ENCODE measurements at regions not wholly inside any gene's neighbourhood (a gene's known extent, or its start where the extent isn't known, plus 50 kb on each side); places are given as distances from the start of the nearest gene placed in this dataset.

DNA sequence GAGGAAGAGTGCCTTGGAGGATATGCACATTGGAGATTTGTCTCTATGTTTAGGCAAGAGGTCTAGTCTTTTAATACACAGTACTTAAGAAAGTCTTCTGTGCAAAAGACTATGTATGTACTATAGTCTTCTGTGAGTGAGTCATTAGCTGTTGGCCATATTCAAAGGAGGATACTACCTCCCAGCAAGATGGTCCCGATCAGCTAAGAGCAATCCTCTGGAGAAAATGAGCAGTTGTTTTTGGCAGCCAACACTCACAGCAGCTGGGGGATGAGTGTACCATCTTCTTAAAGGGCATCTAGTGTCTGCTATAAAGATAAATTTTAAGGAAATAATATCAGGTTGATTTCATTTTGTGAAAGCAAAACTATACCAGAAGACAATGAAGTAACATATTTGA is 487.8 kb downstream of the KCTD12 start:
- no peak for DNase-seq (ENCODE audit: low read depth)
- TF ChIP-seq, protein P1, sequence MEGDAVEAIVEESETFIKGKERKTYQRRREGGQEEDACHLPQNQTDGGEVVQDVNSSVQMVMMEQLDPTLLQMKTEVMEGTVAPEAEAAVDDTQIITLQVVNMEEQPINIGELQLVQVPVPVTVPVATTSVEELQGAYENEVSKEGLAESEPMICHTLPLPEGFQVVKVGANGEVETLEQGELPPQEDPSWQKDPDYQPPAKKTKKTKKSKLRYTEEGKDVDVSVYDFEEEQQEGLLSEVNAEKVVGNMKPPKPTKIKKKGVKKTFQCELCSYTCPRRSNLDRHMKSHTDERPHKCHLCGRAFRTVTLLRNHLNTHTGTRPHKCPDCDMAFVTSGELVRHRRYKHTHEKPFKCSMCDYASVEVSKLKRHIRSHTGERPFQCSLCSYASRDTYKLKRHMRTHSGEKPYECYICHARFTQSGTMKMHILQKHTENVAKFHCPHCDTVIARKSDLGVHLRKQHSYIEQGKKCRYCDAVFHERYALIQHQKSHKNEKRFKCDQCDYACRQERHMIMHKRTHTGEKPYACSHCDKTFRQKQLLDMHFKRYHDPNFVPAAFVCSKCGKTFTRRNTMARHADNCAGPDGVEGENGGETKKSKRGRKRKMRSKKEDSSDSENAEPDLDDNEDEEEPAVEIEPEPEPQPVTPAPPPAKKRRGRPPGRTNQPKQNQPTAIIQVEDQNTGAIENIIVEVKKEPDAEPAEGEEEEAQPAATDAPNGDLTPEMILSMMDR (conservative IDR thresholded peaks at IDR 0.05; ENCODE audit: low read depth, low read length) = no peak

GRCh38 chr13:76397413-76397812 is 488.8 kb downstream of the KCTD12 start:
- no peak overlapping the region for H3K4me3 ChIP-seq (ENCODE audit: low read length)
- TF ChIP-seq, protein P1 (conservative IDR thresholded peaks at IDR 0.05; ENCODE audit: low read depth, low read length) = no peak
- DNase-seq (ENCODE audit: low read depth) = no peak

More for the DNA sequence above, 487.8 kb downstream of the KCTD12 start:
- no peak overlapping the region for H3K4me3 ChIP-seq (ENCODE audit: low read length)

- H3K4me3 ChIP-seq (ENCODE audit: low read length) = no peak overlapping the region
- TF ChIP-seq, protein P1 (conservative IDR thresholded peaks at IDR 0.05; ENCODE audit: low read depth, low read length) = no peak
- DNase-seq (ENCODE audit: low read depth) = no peak
These were observed 496.9 kb downstream of the KCTD12 start for GRCh38 chr13:76389321-76389720.

- no peak overlapping the region for H3K4me3 ChIP-seq (ENCODE audit: low read length)
- DNase-seq (ENCODE audit: low read depth) = no peak
- TF ChIP-seq, protein P1 (conservative IDR thresholded peaks at IDR 0.05; ENCODE audit: low read depth, low read length) = no peak
These were observed 498.6 kb downstream of the KCTD12 start for GRCh38 chr13:76387566-76387965.

DNA sequence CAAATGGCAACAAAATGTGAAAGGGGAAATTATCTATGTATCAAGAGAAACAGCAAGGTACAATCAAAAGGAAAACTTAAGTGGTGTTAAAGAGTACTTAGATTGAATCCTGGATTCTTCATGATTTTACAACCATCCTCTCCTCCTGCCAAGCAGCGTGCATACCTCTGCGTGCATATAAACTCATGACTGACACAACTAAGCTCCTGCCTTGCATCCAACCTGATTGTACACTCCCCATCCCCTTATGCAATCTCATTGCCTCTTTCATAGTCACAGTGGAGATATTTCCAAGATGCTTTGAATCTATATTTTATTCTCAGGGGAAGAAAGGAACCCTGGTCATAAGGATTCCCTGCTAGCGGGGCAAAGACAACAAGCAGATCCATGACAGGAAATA is 499.9 kb downstream of the KCTD12 start:
- TF ChIP-seq, protein P1 (conservative IDR thresholded peaks at IDR 0.05; ENCODE audit: low read depth, low read length) = no peak
- no peak overlapping the region for H3K4me3 ChIP-seq (ENCODE audit: low read length)
- DNase-seq (ENCODE audit: low read depth) = no peak

DNA sequence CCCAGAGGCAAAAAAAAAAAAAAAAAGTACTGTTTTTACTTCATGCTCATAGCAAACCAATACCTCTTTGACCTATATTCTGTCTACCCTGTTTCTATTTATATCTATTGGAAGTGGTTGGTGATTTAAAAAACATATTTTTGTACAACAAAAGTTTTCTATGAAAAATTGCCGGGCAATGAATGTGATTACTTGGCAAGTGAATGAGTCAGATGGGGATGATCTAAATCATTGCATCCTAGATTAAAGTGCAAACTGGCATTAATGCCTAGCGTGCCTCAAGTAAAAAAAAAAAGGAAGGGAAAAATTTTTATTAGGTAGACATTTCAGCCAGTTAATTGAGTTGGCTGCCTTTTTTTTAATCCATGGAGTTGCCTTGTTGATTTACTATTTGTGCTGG is 500.6 kb downstream of the KCTD12 start:
- H3K4me3 ChIP-seq (ENCODE audit: low read length) = no peak overlapping the region
- DNase-seq (ENCODE audit: low read depth) = peak; percentile 52
- TF ChIP-seq, protein P1 (conservative IDR thresholded peaks at IDR 0.05; ENCODE audit: low read depth, low read length) = no peak

DNA sequence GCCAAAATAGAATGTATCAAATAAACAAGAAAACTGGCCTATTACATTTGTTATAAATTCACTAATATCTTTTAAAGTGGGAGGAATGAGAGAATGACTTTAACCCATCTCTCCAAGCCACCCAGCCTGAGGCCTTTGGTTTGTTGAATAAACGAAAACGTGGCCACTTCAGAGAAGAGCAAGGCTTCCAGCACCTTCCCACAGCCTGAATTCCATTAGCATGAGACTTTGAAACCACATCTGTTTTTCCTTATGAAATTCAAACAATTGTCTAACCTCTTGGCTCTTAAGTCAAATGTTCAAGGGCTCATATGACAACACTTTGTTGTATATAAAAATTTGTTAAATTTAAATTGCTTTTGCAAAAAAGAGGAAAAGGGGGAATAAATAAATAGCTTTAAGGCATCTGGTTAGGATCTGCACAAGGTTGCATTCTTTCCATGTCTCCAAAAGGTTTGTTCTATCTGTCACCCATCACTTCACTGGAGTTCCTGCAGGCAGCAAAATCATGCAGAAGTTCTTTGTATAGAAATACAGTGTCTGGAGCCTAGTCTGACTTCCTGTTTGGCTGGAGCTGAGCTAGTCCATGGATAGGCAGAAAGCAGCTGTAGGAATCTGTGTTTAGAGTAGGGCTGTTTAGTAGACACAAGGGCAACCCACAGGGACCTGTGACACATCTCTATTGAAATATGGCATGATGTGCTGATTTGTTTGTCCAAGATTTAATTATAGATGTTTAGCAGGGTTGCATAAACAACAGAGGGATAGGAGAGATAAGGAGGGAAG is 502.3 kb downstream of the KCTD12 start:
- TF ChIP-seq, protein P1 (conservative IDR thresholded peaks at IDR 0.05; ENCODE audit: low read depth, low read length) = no peak
- H3K4me3 ChIP-seq (ENCODE audit: low read length) = no peak overlapping the region
- DNase-seq (ENCODE audit: low read depth) = peak; percentile 24
